Brain pericyte (primary cell): ENCODE measurements at regions not wholly inside any gene's neighbourhood (a gene's known extent, or its start where the extent isn't known, plus 50 kb on each side); places are given as distances from the start of the nearest gene placed in this dataset.
"Not testable (repeated sequence)": the region's sequence is repeated elsewhere in the genome, so short reads cannot be mapped to it uniquely, and the experiment has no call there.

Source experiments
- DNase-seq: peaks from one replicate; pipeline ENCODE4 v3.0.0-alpha.2; 2012; ENCODE audit warnings: low read depth, low spot score

GRCh38 chr2:91422102-91422501 lies 2730.6 kb downstream of the RPIA start:
- DNase-seq = not testable (repeated sequence)

- DNase-seq = not testable (repeated sequence)
These were observed 2735.7 kb downstream of the RPIA start for GRCh38 chr2:91427148-91427547.

- not testable (repeated sequence) for DNase-seq
These were observed 2750.4 kb downstream of the RPIA start for GRCh38 chr2:91441932-91442245.

- no peak for DNase-seq
These were observed 2750.9 kb downstream of the RPIA start for GRCh38 chr2:91442246-91442905.

- DNase-seq = not testable (repeated sequence)
These were observed 2751.6 kb downstream of the RPIA start for GRCh38 chr2:91442906-91443729.

GRCh38 chr2:91443730-91444115 lies 2752.2 kb downstream of the RPIA start:
- not testable (repeated sequence) for DNase-seq

- DNase-seq = not testable (repeated sequence)
These were observed 2754.2 kb downstream of the RPIA start for GRCh38 chr2:91445705-91446104.

- not testable (repeated sequence) for DNase-seq
These were observed 2755.0 kb downstream of the RPIA start for GRCh38 chr2:91446489-91446888.

GRCh38 chr2:91446915-91447314 lies 2755.4 kb downstream of the RPIA start:
- not testable (repeated sequence) for DNase-seq

GRCh38 chr2:91447508-91447907 lies 2756.0 kb downstream of the RPIA start:
- not testable (repeated sequence) for DNase-seq

GRCh38 chr2:91462292-91462691 lies 2770.8 kb downstream of the RPIA start:
- DNase-seq = not testable (repeated sequence)

GRCh38 chr2:91463007-91463406 lies 2771.5 kb downstream of the RPIA start:
- DNase-seq = not testable (repeated sequence)

GRCh38 chr2:91466780-91467363 lies 2775.4 kb downstream of the RPIA start:
- DNase-seq = not testable (repeated sequence)

GRCh38 chr2:91476244-91476935 lies 2784.9 kb downstream of the RPIA start:
- not testable (repeated sequence) for DNase-seq

- not testable (repeated sequence) for DNase-seq
These were observed 2785.4 kb downstream of the RPIA start for GRCh38 chr2:91476936-91477246.

- not testable (repeated sequence) for DNase-seq
These were observed 2785.8 kb downstream of the RPIA start for GRCh38 chr2:91477291-91477690.

- DNase-seq = no peak
These were observed 2786.5 kb downstream of the RPIA start for GRCh38 chr2:91477731-91478672.

GRCh38 chr2:91478851-91479718 lies 2787.6 kb downstream of the RPIA start:
- not testable (repeated sequence) for DNase-seq

GRCh38 chr2:91485226-91485625 lies 2793.8 kb downstream of the RPIA start:
- DNase-seq = not testable (repeated sequence)
